Testis (tissue), 2 donors: ENCODE measurements at regions not wholly inside any gene's neighbourhood (a gene's known extent, or its start where the extent isn't known, plus 50 kb on each side); places are given as distances from the start of the nearest gene placed in this dataset.

Source experiments
- DNase-seq: peaks from one replicate; pipeline ENCODE4 v3.0.0-alpha.2; 2019
- H3K27ac ChIP-seq, 2 donors: fragments of 200-600 bp; sonication (generic); one replicate each; pipeline ENCODE4 v1.5.1; 2019
- H3K27me3 ChIP-seq: fragments of 200-600 bp; sonication (generic); one replicate; pipeline ENCODE4 v1.5.1; 2019
- H3K36me3 ChIP-seq: fragments of 200-600 bp; sonication (generic); one replicate; pipeline ENCODE4 v1.5.1; 2017; ENCODE audit warnings: low read depth; ENCODE audit errors: missing control alignments
- H3K4me1 ChIP-seq: fragments of 200-600 bp; sonication (generic); one replicate; pipeline ENCODE4 v1.5.1; 2019
- H3K4me3 ChIP-seq, 2 donors: fragments of 200-600 bp; sonication (generic); one replicate each; pipeline ENCODE4 v1.5.1; 2017 to 2019
- H3K9me3 ChIP-seq: fragments of 200-600 bp; sonication (generic); one replicate; pipeline ENCODE4 v1.5.1; 2017
- CTCF ChIP-seq, 3 experiments: fragments of 450-650 bp in 2 of 3; fragments of 200-600 bp in 1 of 3; sonication (generic) in 1 of 3; IDR thresholded peaks; one replicate each; pipeline ENCODE4 v1.5.1; 2016 to 2019; ENCODE audit warnings: antibody characterized with exemption in 3 of 3, mild to moderate bottlenecking in 2 of 3, moderate library complexity in 1 of 3
- POLR2A ChIP-seq: fragments of 450-650 bp; IDR thresholded peaks from one replicate; pipeline ENCODE4 v1.6.1; 2017; ENCODE audit warnings: antibody characterized with exemption, mild to moderate bottlenecking, moderate library complexity
- WGBS, 2 donors: methylation state at CpG; one replicate each; pipeline ENCODE4 v1.1.5; 2018; 5-methylcytosine and 5-hydroxymethylcytosine counted together
- intact Hi-C: fragments of 100-400 bp; cut with DNase I; formaldehyde crosslinking; loops from one replicate; pipeline ENCODE4 v1.15.1; 2023; ENCODE audit warnings: low total_unique reads

GRCh38 chr9:7659766-7660165, 139.8 kb downstream of the DMAC1 start:
- no peaks in the 10 kb centered on the region for H3K36me3 ChIP-seq
- H3K27ac ChIP-seq, result no peak overlapping the region
- intact Hi-C loops, result no loop called here
- no peaks in the 10 kb centered on the region for H3K27me3 ChIP-seq
- 86 to 89% methylated on average over 4 of the region's 4 CpGs for WGBS, 2 donors
- TF ChIP-seq POLR2A, result no peak
- TF ChIP-seq CTCF (IDR thresholded peaks at IDR 0.05), result no peak
- no peaks in the 10 kb centered on the region for H3K4me1 ChIP-seq
- H3K4me3 ChIP-seq, result no peak overlapping the region
- no peaks in the 10 kb centered on the region for H3K9me3 ChIP-seq
- DNase-seq, result no peak

- no peaks in the 10 kb centered on the region for H3K36me3 ChIP-seq
- H3K4me1 ChIP-seq, result no peaks in the 10 kb centered on the region
- WGBS, 2 donors, result 24 to 42% methylated on average over 5 of the region's 5 CpGs
- intact Hi-C loops, result no loop called here
- no peaks in the 10 kb centered on the region for H3K27me3 ChIP-seq
- H3K9me3 ChIP-seq, result no peaks in the 10 kb centered on the region
- H3K27ac ChIP-seq, result no peak overlapping the region
- peak; percentile 66 for DNase-seq
- TF ChIP-seq POLR2A (no peak), CTCF (IDR thresholded peaks at IDR 0.05) (no peak)
- H3K4me3 ChIP-seq, result no peak overlapping the region
These were observed 142.9 kb downstream of the DMAC1 start for GRCh38 chr9:7656636-7657035.

GRCh38 chr9:7653262-7653661, 146.3 kb downstream of the DMAC1 start:
- DNase-seq, result no peak
- no peaks in the 10 kb centered on the region for H3K36me3 ChIP-seq
- TF ChIP-seq CTCF (IDR thresholded peaks at IDR 0.05), result no peak
- no peak for TF ChIP-seq POLR2A
- H3K27ac ChIP-seq, result no peak overlapping the region
- no peaks in the 10 kb centered on the region for H3K27me3 ChIP-seq
- intact Hi-C loops, result no loop called here
- H3K4me3 ChIP-seq, result no peak overlapping the region
- H3K4me1 ChIP-seq, result no peaks in the 10 kb centered on the region
- WGBS, 2 donors, result 46 to 49% methylated on average over 7 of the region's 7 CpGs
- no peaks in the 10 kb centered on the region for H3K9me3 ChIP-seq

GRCh38 chr9:7640231-7640630, 159.3 kb downstream of the DMAC1 start:
- no peaks in the 10 kb centered on the region for H3K36me3 ChIP-seq
- TF ChIP-seq POLR2A (no peak), CTCF (IDR thresholded peaks at IDR 0.05) (no peak)

GRCh38 chr9:7639471-7639870, 160.1 kb downstream of the DMAC1 start:
- intact Hi-C loops, result no loop called here
- no peak for DNase-seq
- H3K4me1 ChIP-seq, result no peaks in the 10 kb centered on the region
- no peaks in the 10 kb centered on the region for H3K9me3 ChIP-seq
- no peak overlapping the region for H3K27ac ChIP-seq
- no peaks in the 10 kb centered on the region for H3K27me3 ChIP-seq
- WGBS, 2 donors, result 85 to 90% methylated on average over 1 of the region's 1 CpG
- no peak overlapping the region for H3K4me3 ChIP-seq
- TF ChIP-seq POLR2A (no peak), CTCF (IDR thresholded peaks at IDR 0.05) (no peak)
- no peaks in the 10 kb centered on the region for H3K36me3 ChIP-seq

More at GRCh38 chr9:7640231-7640630, 159.3 kb downstream of the DMAC1 start:
- Histone ChIP-seq H3K27me3 (no peaks in the 10 kb centered on the region), H3K4me3 (no peak overlapping the region), H3K27ac (no peak overlapping the region), H3K4me1 (no peaks in the 10 kb centered on the region), H3K9me3 (no peaks in the 10 kb centered on the region)
- DNase-seq, result no peak
- intact Hi-C loops, result no loop called here
